Iris pigment epithelial cell (primary cell): ENCODE measurements at regions not wholly inside any gene's neighbourhood (a gene's known extent, or its start where the extent isn't known, plus 50 kb on each side); places are given as distances from the start of the nearest gene placed in this dataset.
"Not testable (repeated sequence)": the region's sequence is repeated elsewhere in the genome, so short reads cannot be mapped to it uniquely, and the experiment has no call there.

Experiments
- DNase-seq: peaks from one replicate; pipeline ENCODE4 v3.0.0-alpha.2; 2011; ENCODE audit warnings: low read depth

GRCh38 chr3:106075731-106076130 lies 206.9 kb upstream of the CBLB start:
- DNase-seq, result not testable (repeated sequence)

GRCh38 chr3:106078635-106079034 lies 209.8 kb upstream of the CBLB start:
- no peak for DNase-seq

DNA sequence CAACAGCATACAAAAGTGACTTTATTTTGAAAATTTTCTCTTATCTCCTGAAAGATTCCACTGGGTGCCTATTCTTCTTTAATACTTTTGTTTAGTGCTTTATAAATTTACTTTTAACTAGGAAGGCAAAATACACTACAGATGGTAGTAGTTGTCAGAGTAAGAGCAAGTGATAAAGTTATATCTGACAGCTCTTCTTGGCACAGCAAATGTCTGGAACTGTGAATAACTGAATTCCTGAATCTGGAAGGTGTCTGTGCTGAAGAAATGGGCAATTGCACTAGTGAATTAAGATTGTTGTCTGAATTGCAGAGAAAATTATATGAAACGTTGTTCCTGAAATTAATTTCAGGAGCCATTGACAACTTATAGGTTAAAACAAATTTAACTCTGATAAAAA lies 213.8 kb upstream of the CBLB start:
- no peak for DNase-seq

- no peak for DNase-seq
These were observed 214.4 kb upstream of the CBLB start for GRCh38 chr3:106083207-106083606.

DNA sequence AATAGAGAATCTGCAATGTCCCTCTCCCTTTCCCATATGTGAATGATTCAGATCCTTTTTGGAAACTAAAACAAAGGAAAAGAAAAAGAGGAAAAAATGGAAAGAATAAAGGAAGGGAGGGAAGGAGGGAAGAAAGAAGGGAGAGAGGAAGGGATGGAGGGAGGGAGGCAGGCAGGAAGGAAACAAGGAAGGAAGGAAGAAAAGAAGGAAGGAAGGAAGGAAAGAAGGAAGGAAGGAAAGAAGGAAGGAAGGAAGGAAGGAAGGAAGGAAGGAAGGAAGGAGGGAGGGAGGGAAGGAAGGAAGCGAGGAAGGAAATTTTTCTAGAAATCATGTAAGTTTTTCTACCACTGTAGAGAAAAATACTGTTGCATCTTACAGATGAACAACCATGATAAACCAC lies 215.0 kb upstream of the CBLB start:
- DNase-seq, result no peak

- DNase-seq, result no peak
These were observed 217.2 kb upstream of the CBLB start for GRCh38 chr3:106086038-106086437.

GRCh38 chr3:106086636-106087035 lies 217.8 kb upstream of the CBLB start:
- peak; percentile 4 for DNase-seq

DNA sequence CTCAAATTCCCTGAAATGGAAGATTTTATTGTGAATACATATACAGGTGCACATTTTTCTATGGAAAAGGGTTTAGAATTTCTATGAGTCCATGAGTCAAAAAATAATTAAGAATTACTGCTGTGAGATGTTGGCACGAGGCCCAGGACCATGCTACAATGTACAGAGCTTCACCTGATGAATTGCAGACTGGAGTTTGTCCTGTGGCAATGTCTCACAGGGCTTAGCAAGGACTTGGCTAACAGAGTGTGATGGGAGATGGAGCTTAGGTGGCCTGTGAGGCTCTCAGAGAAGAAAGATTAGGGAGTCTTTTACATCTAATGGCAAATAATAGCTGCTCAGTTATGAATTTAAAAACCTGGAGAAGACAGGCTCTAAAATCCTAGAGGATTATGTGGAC lies 219.5 kb upstream of the CBLB start:
- DNase-seq, result no peak

GRCh38 chr3:106088899-106089298 lies 220.1 kb upstream of the CBLB start:
- DNase-seq, result no peak

DNA sequence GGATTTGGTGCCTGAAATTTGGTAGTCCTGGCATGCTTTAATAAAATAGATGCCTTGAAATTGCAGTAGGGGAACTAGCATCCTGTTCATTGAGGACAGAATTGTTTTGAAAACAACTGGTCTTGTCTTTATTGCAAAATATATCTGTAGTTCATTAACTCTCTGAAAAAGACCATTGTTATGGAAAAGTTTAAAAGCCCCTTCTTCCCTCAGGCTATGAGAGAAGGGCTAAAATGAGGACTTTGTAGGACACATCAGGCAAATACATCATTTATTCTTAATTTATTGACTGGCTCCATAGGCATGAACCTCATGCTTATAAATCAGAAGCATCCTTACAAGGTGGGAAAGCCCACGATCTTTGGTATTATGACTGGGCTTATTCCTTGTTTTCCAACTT lies 221.0 kb upstream of the CBLB start:
- DNase-seq, result no peak

DNA sequence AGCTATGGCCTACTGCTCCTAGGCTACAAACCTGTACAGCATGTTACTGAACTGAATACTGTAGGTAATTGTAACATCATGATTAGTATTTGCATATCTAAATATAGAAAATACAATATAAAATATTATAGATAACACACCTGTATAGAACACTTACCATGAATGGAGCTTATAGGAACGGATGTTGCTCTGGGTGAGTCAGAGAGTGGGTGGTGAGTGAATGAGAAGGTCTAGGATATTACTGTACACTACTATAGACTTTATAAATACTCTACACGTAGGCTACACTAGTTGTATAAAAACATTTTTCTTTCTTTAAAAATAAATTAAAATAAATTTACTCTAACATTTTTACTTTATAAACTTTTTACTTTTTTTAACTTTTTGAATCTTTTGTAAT lies 224.0 kb upstream of the CBLB start:
- no peak for DNase-seq

- DNase-seq, result no peak
These were observed 224.8 kb upstream of the CBLB start for GRCh38 chr3:106093616-106094015.

DNA sequence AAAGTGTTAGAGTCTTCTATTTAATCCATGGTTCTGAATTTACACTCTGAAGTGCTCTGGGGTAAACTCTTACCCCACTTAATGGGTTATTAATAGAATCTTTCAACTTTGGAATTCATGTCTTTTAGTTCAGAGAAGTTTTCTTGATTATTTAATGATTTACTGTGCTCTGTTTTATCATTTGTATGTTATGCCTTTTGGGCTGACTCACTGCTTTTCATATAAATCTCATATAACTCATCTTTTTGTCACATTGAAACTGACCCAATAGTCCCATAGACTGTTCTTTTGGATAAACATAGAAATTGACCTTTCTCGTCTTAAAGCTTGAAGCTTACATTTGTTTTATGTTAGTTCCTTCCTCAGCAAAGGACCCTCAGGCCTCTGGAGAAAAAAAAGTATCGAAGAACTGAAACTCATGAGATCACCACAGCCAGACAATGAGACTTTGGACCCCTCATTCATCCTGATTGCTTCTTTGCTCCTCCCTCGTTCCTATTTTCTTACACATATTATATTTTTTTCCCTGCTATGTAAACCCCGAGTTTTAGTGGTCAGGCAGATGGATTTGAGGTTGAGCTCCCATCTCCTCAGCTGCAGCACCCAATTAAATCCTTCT lies 229.1 kb upstream of the CBLB start:
- DNase-seq, result no peak

- DNase-seq, result no peak
These were observed 234.6 kb upstream of the CBLB start for GRCh38 chr3:106103383-106103782.

DNA sequence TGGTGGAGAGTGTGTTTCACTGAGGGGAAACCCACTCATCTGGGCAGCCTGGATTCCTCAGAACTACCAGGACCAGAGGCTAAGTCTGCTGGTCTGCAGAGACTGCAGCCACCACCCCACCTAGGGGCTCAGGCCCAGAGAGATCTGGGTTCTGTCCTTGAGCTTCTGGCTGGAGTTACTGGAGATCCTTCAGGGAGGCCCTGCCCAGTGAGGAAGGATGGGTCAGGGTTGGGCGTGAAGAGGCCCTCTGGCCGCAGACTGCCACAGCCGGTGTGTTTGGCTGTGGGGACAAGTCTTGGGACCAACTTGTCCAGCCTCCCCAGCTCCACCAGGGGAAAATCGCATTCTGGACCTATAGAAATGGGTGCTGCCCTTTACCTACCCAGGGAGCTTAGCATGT lies 235.3 kb upstream of the CBLB start:
- no peak for DNase-seq

- no peak for DNase-seq
These were observed 240.1 kb upstream of the CBLB start for GRCh38 chr3:106108925-106109324.

DNA sequence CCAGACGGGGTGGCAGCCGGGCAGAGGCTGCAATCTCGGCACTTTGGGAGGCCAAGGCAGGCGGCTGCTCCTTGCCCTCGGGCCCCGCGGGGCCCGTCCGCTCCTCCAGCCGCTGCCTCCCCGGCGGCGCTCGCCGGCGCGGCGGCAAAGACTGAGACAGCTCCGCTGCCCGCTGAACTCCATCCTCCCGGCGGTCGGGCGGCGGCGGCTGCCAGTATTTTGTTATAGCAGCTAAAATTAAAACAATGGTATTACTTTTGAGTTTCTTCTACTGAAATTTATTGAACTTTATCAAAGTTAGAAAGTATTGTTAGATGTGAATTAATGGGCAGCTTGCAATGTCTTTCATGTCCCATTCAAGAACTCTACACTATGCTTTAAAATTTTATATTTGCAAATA lies 243.7 kb upstream of the CBLB start:
- DNase-seq, result not testable (repeated sequence)

- DNase-seq, result no peak
These were observed 244.9 kb upstream of the CBLB start for GRCh38 chr3:106113747-106114146.

GRCh38 chr3:106114220-106114619 lies 245.4 kb upstream of the CBLB start:
- peak; percentile 57 for DNase-seq

DNA sequence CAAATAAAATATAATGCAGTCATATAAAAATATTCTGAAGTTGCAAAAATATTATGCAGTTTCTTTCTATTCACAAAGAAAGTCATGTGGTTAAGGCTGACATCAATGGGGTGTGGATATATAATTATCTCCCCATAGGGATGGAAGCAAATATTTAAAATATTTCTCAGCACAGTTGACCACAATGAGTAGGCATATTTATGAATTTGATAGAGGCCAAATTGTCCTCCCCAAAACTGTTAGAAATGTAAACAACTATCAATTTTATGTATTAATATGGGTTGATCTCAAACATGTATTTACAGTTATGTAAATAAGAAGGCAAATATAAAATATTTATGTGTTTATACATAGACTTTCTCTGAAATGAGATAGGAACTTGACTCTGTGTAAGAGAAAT lies 246.0 kb upstream of the CBLB start:
- DNase-seq, result peak; percentile 56

DNA sequence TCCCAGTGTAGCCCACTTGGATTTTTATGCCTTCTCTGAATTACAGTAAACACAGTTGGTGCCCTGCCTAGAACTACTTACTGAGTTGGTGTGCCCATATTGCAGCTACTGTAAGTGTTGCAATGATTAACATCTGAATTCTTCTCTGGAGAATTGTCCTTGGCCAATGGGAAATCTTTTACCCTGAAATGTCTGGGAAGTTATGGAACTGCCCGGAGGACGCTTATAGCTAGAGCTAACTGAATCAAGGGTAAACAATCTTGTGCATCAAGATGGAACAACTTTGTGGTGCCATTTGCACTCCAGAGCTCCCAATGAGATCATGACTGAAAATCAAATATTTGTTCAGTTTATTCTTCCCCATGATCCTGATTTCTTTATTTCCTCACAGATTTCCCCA lies 246.7 kb upstream of the CBLB start:
- DNase-seq, result no peak

GRCh38 chr3:106116733-106117489 lies 248.1 kb upstream of the CBLB start:
- DNase-seq, result no peak

- DNase-seq, result no peak
These were observed 248.7 kb upstream of the CBLB start for GRCh38 chr3:106117490-106117858.

- DNase-seq, result peak; percentile 61
These were observed 250.8 kb upstream of the CBLB start for GRCh38 chr3:106119614-106120082.
